GM18502 (cell line): ENCODE measurements at regions not wholly inside any gene's neighbourhood (a gene's known extent, or its start where the extent isn't known, plus 50 kb on each side); places are given as distances from the start of the nearest gene placed in this dataset.
"Not testable (repeated sequence)": the region's sequence is repeated elsewhere in the genome, so short reads cannot be mapped to it uniquely, and the experiment has no call there.

ENCODE experiments used
- ATAC-seq: cut with Tn5 transposase; IDR thresholded peaks from one replicate; pipeline ENCODE4 v1.9.1; 2021; ENCODE audit warnings: mild to moderate bottlenecking; ENCODE audit not compliant: unreplicated experiment, poor library complexity

- no peak for ATAC-seq
Measured at GRCh38 chr1:198959032-198959431, 320.2 kb downstream of the PTPRC start.

GRCh38 chr1:198959676-198960075, 320.8 kb downstream of the PTPRC start:
- ATAC-seq, result no peak

GRCh38 chr1:198963796-198964195, 325.0 kb downstream of the PTPRC start:
- ATAC-seq, result not testable (repeated sequence)

- ATAC-seq, result no peak
Measured at GRCh38 chr1:198966519-198966918, 327.7 kb downstream of the PTPRC start.

- no peak for ATAC-seq
Measured at GRCh38 chr1:198967566-198967965, 328.7 kb downstream of the PTPRC start.

- ATAC-seq, result no peak
Measured at GRCh38 chr1:198968866-198969265, 330.0 kb downstream of the PTPRC start.

- ATAC-seq, result no peak
Measured at GRCh38 chr1:198969981-198970380, 331.1 kb downstream of the PTPRC start.

GRCh38 chr1:198970916-198971315, 332.1 kb downstream of the PTPRC start:
- ATAC-seq, result no peak

- no peak for ATAC-seq
Measured at GRCh38 chr1:198977909-198978308, 339.1 kb downstream of the PTPRC start.

- no peak for ATAC-seq
Measured at GRCh38 chr1:198978523-198978922, 339.7 kb downstream of the PTPRC start.

- no peak for ATAC-seq
Measured at GRCh38 chr1:198986036-198986435, 347.2 kb downstream of the PTPRC start.

GRCh38 chr1:198986442-198986841, 347.6 kb downstream of the PTPRC start:
- no peak for ATAC-seq

- no peak for ATAC-seq
Measured at GRCh38 chr1:199002661-199003060, 363.8 kb downstream of the PTPRC start.

GRCh38 chr1:199007423-199007822, 368.6 kb downstream of the PTPRC start:
- no peak for ATAC-seq

GRCh38 chr1:199009447-199009846, 370.6 kb downstream of the PTPRC start:
- no peak for ATAC-seq

- ATAC-seq, result no peak
Measured at GRCh38 chr1:199010492-199010891, 371.7 kb downstream of the PTPRC start.

GRCh38 chr1:199010933-199011332, 372.1 kb downstream of the PTPRC start:
- ATAC-seq, result no peak

- no peak for ATAC-seq
Measured at GRCh38 chr1:199015799-199016198, 377.0 kb downstream of the PTPRC start.

- ATAC-seq, result no peak
Measured at GRCh38 chr1:199018471-199019135, 379.8 kb downstream of the PTPRC start.

GRCh38 chr1:199020051-199020450, 381.2 kb downstream of the PTPRC start:
- no peak for ATAC-seq

GRCh38 chr1:199020904-199021303, 382.1 kb downstream of the PTPRC start:
- ATAC-seq, result no peak

- no peak for ATAC-seq
Measured at GRCh38 chr1:199029401-199029800, 390.6 kb downstream of the PTPRC start.

GRCh38 chr1:199029855-199030254, 391.0 kb downstream of the PTPRC start:
- ATAC-seq, result no peak
